OCI-LY1 (cell line): ENCODE measurements at regions not wholly inside any gene's neighbourhood (a gene's known extent, or its start where the extent isn't known, plus 50 kb on each side); places are given as distances from the start of the nearest gene placed in this dataset.

Source experiments
- CTCF ChIP-seq: fragments of 200-600 bp; sonication (generic), shearing (Covaris generic); IDR thresholded peaks from 2 replicates; pipeline ENCODE4 v1.5.1; 2017; ENCODE audit warnings: mild to moderate bottlenecking, antibody characterized with exemption, low read length, moderate library complexity, mixed read lengths
- EZH2 ChIP-seq: fragments of 200-600 bp; sonication (generic), shearing (Covaris generic); IDR thresholded peaks from 2 replicates; pipeline ENCODE4 v1.8.0; 2017; ENCODE audit warnings: borderline replicate concordance, mixed run types, mild to moderate bottlenecking, antibody characterized with exemption, low read length, moderate library complexity, mixed read lengths

- TF ChIP-seq CTCF: no peak
- TF ChIP-seq EZH2: no peak
Observed at GRCh38 chr2:404581-404980, 116.7 kb upstream of the ALKAL2 start.
